ENCODE measurements at regions not wholly inside any gene's neighbourhood (a gene's known extent, or its start where the extent isn't known, plus 50 kb on each side); places are given as distances from the start of the nearest gene placed in this dataset.
"Not testable (repeated sequence)": the region's sequence is repeated elsewhere in the genome, so short reads cannot be mapped to it uniquely, and the experiment has no call there.

- no peak overlapping the region for H3K4me3 ChIP-seq (replicated peaks in 1 of 2; ENCODE audit: low read depth in 2 of 2, low read length in 2 of 2)
- DNase-seq (ENCODE audit: low read depth in 2 of 2) = no peak
- no peak for TF ChIP-seq CTCF (IDR thresholded peaks at IDR 0.05; ENCODE audit: low read depth, low read length)
Observed at GRCh38 chr11:39641751-39642150, 1817.7 kb downstream of the LRRC4C start.

GRCh38 chr11:39630365-39630764, 1829.1 kb downstream of the LRRC4C start:
- TF ChIP-seq CTCF (IDR thresholded peaks at IDR 0.05; ENCODE audit: low read depth, low read length) = no peak
- no peak overlapping the region for H3K4me3 ChIP-seq (replicated peaks in 1 of 2; ENCODE audit: low read depth in 2 of 2, low read length in 2 of 2)
- no peak for DNase-seq (ENCODE audit: low read depth in 2 of 2)

GRCh38 chr11:39628311-39628710, 1831.1 kb downstream of the LRRC4C start:
- no peak for DNase-seq (ENCODE audit: low read depth in 2 of 2)
- TF ChIP-seq CTCF (IDR thresholded peaks at IDR 0.05; ENCODE audit: low read depth, low read length) = no peak
- no peak overlapping the region for H3K4me3 ChIP-seq (replicated peaks in 1 of 2; ENCODE audit: low read depth in 2 of 2, low read length in 2 of 2)

- DNase-seq (ENCODE audit: low read depth in 2 of 2); H3K4me3 ChIP-seq (replicated peaks in 1 of 2; ENCODE audit: low read depth in 2 of 2, low read length in 2 of 2): not testable (repeated sequence)
Observed at GRCh38 chr11:39620309-39620708, 1839.1 kb downstream of the LRRC4C start.

- no peak overlapping the region for H3K4me3 ChIP-seq (replicated peaks in 1 of 2; ENCODE audit: low read depth in 2 of 2, low read length in 2 of 2)
- TF ChIP-seq CTCF (IDR thresholded peaks at IDR 0.05; ENCODE audit: low read depth, low read length) = no peak
- no peak for DNase-seq (ENCODE audit: low read depth in 2 of 2)
Observed at GRCh38 chr11:39617971-39618370, 1841.5 kb downstream of the LRRC4C start.

- H3K4me3 ChIP-seq (replicated peaks in 1 of 2; ENCODE audit: low read depth in 2 of 2, low read length in 2 of 2) = no peak overlapping the region
- no peak for TF ChIP-seq CTCF (IDR thresholded peaks at IDR 0.05; ENCODE audit: low read depth, low read length)
- no peak for DNase-seq (ENCODE audit: low read depth in 2 of 2)
Observed at GRCh38 chr11:39589391-39589790, 1870.1 kb downstream of the LRRC4C start.

- no peak for DNase-seq (ENCODE audit: low read depth in 2 of 2)
- no peak for TF ChIP-seq CTCF (IDR thresholded peaks at IDR 0.05; ENCODE audit: low read depth, low read length)
- H3K4me3 ChIP-seq (replicated peaks in 1 of 2; ENCODE audit: low read depth in 2 of 2, low read length in 2 of 2) = no peak overlapping the region
Observed at GRCh38 chr11:39586036-39586435, 1873.4 kb downstream of the LRRC4C start.

Measured in cardiac fibroblast (primary cell).